GM12864 (cell line): ENCODE measurements at regions not wholly inside any gene's neighbourhood (a gene's known extent, or its start where the extent isn't known, plus 50 kb on each side); places are given as distances from the start of the nearest gene placed in this dataset.

Experiments used
- DNase-seq: peaks from one replicate; pipeline ENCODE4 v3.0.0-alpha.2; 2011; ENCODE audit warnings: low read depth
- H3K4me3 ChIP-seq: 2 replicates; pipeline ENCODE4 v1.5.1; 2011; ENCODE audit warnings: mild to moderate bottlenecking, low read depth, low read length, control low read depth
- TF ChIP-seq, protein P1 (sequence below): IDR thresholded peaks from 2 replicates; pipeline ENCODE4 v1.5.1; 2011; ENCODE audit warnings: low read depth, mild to moderate bottlenecking, moderate library complexity, low read length, control low read depth, inconsistent platforms; ENCODE audit errors: missing control alignments

GRCh38 chr18:77705301-77705700 lies 455.7 kb downstream of the GALR1 start:
- DNase-seq = no peak
- no peak overlapping the region for H3K4me3 ChIP-seq
- TF ChIP-seq, protein P1, sequence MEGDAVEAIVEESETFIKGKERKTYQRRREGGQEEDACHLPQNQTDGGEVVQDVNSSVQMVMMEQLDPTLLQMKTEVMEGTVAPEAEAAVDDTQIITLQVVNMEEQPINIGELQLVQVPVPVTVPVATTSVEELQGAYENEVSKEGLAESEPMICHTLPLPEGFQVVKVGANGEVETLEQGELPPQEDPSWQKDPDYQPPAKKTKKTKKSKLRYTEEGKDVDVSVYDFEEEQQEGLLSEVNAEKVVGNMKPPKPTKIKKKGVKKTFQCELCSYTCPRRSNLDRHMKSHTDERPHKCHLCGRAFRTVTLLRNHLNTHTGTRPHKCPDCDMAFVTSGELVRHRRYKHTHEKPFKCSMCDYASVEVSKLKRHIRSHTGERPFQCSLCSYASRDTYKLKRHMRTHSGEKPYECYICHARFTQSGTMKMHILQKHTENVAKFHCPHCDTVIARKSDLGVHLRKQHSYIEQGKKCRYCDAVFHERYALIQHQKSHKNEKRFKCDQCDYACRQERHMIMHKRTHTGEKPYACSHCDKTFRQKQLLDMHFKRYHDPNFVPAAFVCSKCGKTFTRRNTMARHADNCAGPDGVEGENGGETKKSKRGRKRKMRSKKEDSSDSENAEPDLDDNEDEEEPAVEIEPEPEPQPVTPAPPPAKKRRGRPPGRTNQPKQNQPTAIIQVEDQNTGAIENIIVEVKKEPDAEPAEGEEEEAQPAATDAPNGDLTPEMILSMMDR = no peak

GRCh38 chr18:77708826-77709506 lies 459.3 kb downstream of the GALR1 start:
- TF ChIP-seq, protein P1 = no peak
- no peak overlapping the region for H3K4me3 ChIP-seq
- DNase-seq = no peak

GRCh38 chr18:77711096-77711495 lies 461.4 kb downstream of the GALR1 start:
- TF ChIP-seq, protein P1 = peak; percentile 22
- no peak for DNase-seq
- no peak overlapping the region for H3K4me3 ChIP-seq

GRCh38 chr18:77714716-77715115 lies 465.1 kb downstream of the GALR1 start:
- DNase-seq = no peak
- H3K4me3 ChIP-seq = no peak overlapping the region
- TF ChIP-seq, protein P1 = no peak

GRCh38 chr18:77716282-77716681 lies 466.6 kb downstream of the GALR1 start:
- H3K4me3 ChIP-seq = no peak overlapping the region
- TF ChIP-seq, protein P1 = no peak
- DNase-seq = no peak

DNA sequence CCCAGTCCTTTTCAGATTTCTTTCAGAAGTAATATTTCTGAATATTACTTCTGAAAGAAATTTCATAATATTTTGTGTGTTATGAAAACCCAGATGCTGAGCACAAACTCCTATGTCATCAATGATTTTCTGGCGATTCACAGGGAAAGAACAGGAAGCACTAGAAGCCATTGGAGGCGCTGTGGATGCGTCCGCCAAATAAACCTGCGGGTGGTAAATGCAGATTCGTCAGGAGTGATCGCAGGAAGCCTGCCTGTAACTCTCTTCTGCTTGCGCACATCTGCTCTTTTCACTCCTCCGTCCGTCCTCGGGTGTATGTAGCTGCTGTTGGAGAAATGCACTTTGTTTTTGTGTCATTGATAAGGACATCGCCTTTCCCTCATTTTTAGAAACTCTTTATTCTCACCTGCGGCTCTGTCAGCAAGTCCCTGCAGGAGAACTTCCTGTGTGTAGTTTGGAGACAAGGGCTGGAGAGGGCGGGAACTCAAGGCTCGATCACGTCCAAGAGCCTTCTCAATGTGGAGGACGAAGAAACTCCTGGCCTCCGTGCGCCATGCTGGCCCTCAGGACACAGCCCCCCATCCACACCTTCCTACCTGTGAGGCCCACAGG lies 483.8 kb downstream of the GALR1 start:
- no peak overlapping the region for H3K4me3 ChIP-seq
- DNase-seq = no peak
- TF ChIP-seq, protein P1 = no peak

DNA sequence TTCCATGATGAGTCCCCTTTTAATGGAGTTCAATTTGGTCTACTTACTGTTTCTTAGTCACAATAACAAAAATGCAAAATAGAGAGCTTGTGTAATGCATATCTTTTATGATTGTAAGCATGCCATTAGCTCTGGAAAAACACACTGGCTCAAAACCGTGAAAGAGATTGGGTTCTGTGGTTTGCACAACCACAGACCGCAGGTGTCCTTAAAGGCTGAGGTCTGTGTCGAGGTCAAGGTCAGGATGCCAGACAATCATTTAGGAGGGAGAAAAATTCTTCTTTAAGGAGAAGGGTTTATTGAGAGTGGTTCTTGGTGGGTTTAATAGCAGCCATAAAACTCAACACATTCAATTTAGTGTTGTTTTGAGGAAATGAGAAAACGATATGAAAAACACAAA lies 487.2 kb downstream of the GALR1 start:
- TF ChIP-seq, protein P1 = no peak
- no peak for DNase-seq
- H3K4me3 ChIP-seq = no peak overlapping the region
